ENCODE measurements at regions not wholly inside any gene's neighbourhood (a gene's known extent, or its start where the extent isn't known, plus 50 kb on each side); places are given as distances from the start of the nearest gene placed in this dataset.

DNA sequence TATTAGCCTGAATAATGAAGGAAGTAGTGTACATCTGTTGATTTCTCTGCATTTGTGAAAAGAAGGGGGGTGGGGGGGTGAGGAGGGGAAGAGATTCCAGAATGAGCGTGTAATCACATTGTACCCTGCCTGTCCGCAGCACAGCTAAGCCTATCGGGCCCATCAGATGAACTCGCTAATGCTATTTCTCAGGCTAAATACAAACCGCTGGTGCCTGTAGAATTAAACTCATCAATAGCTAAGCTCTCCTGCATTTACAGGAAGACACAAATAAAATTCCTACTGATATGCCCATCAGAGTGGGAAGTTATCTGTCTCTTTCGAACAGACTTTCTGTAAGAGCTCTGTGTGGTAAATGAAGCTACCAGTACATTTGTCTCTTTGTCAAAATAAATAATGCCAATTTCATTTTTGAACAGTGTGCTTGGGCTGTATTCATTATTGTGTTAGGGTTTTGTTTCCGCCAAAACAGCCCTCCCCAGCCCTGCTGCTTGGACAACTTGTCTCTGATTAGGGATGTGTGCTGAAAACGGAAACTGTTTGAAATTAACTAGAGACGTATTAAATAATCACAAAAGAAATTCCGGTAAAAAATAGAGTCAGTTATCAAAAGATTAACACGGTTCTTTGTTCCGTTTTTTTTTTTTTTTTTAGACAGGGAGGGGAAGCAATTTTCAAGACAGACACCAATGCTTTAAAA is 305.4 kb downstream of the TTLL7 start:
- Histone ChIP-seq H3K36me3 (ENCODE audit: insufficient read depth, low read depth, low read length) (no peaks in the 10 kb centered on the region), H3K4me1 (ENCODE audit: insufficient read depth, low read length) (peaks cover 47% of the 10 kb centered on the region), H3K4me3 (ENCODE audit: low read length) (peak overlapping the region; percentile 57), H3K27me3 (ENCODE audit: insufficient read depth, low read length) (no peaks in the 10 kb centered on the region), H3K27ac (ENCODE audit: low read length) (peak overlapping the region; percentile 96), H3K9me3 (ENCODE audit: insufficient read depth, low read depth, low read length) (no peaks in the 10 kb centered on the region), H3K9ac (ENCODE audit: low read depth, low read length) (peak overlapping the region; percentile 84)

DNA sequence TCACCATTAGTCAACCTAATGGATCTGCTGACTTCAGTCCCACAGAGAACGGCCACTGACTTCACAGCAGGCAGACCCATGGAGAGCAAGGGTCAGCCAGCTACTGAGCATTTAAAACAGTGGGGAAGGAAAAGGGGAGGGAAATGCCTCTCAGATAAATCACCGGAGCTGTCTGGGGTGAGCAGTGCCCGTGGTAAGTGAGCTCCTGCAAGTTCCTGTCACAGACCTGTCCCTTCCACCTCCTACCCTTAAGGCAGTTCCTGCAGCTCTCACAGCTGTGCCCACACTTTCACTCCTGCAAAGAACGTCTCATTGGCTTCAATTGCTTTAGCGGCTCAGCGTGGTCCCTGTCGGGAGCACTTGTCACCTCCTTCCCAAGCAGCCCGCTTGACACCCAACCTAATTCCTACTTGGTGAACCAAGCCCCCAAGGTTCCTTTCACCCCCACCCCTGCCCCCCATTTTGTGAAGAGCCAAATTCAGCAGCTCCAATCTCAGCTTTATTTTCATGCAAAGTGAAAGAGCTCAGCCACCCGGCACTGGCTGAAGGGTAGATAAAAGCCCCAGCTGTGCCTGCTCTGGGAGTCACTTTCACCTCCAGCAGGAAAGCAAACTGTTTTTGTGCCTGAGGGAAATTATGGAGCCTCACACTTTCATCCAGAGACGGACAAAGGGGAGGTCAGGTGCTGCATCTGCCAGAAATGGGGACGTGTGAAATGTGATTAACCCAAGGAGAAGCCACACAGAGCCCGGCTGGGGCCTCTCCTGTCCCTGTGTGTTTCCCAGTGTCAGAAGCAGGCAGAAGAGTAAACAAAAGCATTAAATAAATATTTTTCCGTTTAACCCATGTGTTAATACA is 306.2 kb downstream of the TTLL7 start:
- Histone ChIP-seq H3K27ac (ENCODE audit: low read length) (peak overlapping the region; percentile 96), H3K9me3 (ENCODE audit: insufficient read depth, low read depth, low read length) (no peaks in the 10 kb centered on the region), H3K9ac (ENCODE audit: low read depth, low read length) (peak overlapping the region; percentile 84), H3K27me3 (ENCODE audit: insufficient read depth, low read length) (no peaks in the 10 kb centered on the region), H3K4me3 (ENCODE audit: low read length) (peak overlapping the region; percentile 57), H3K36me3 (ENCODE audit: insufficient read depth, low read depth, low read length) (no peaks in the 10 kb centered on the region), H3K4me1 (ENCODE audit: insufficient read depth, low read length) (peaks cover 47% of the 10 kb centered on the region)

DNA sequence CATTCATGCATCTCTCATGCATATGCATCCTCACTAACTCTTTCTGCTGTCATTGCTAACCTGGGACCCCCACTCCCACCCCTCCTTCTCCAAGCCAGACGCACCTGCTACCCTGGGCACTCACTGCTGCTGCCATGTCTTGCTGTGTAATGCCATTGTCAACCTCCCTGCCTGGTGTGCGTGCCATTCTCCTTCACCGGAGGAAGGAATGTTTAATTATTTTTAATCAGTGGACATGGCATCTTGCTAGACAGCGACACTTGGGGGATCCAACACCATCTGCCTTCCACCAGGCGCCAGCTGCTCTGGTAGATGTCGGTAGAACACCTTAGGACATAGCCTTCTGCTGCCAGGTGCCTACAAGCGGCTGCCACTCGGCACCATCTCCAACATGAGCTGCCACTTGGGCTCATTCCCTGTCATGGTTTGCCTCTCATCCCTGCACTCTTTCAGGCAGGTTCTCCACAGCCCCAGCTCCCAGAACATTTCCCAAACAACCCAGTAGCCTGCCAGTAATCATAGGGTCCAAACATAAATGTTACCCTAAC is 306.9 kb downstream of the TTLL7 start:
- Histone ChIP-seq H3K9me3 (ENCODE audit: insufficient read depth, low read depth, low read length) (no peaks in the 10 kb centered on the region), H3K4me1 (ENCODE audit: insufficient read depth, low read length) (peaks cover 47% of the 10 kb centered on the region), H3K27me3 (ENCODE audit: insufficient read depth, low read length) (no peaks in the 10 kb centered on the region), H3K4me3 (ENCODE audit: low read length) (peak overlapping the region; percentile 57), H3K36me3 (ENCODE audit: insufficient read depth, low read depth, low read length) (no peaks in the 10 kb centered on the region), H3K27ac (ENCODE audit: low read length) (peak overlapping the region; percentile 96), H3K9ac (ENCODE audit: low read depth, low read length) (peak overlapping the region; percentile 58; the same call in 1 of the 2 replicates)

DNA sequence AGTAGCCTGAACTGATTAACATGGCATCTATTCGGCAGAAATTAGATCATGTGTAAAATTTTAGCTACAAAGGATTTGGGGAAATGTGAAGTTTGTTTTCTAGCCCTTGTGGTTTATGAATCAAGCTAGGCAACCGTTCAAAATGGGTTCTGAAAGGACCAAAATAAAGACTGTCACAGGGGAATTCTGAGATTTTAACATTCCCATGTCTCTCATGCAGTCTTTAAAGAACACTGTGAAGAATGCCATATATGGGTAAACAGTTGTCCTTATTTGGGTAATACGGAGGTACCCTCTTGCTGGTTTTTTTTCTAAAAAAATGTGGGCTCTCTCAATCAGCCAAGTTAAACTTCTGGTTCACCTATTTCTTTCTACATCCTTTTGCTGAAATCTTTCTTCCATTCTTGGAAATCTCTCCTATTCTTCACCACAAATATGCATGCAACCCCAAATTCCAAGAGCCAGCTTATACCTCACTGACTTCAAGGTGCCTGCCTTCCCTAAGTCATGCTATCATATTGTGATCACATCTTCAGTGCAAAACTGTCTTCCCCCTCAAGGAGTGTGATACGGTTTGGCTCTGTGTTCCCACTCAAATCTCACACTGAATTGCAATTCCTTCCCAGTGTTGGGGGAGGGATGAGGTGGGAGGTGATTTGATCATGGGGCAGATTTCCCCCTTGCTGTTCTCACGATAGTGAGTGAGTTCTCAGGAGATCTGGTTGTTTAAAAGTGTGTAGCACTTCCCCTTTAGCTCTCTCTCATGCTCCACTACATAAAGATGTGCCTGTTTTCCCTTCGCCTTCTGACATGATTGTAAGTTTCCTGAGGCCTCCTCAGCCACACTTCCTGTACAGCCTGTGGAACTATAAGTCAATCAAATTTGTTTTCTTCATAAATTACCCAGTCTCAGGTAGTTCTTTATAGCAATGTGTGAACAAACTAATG is 308.7 kb downstream of the TTLL7 start:
- H3K27me3 ChIP-seq (ENCODE audit: insufficient read depth, low read length): no peaks in the 10 kb centered on the region
- H3K27ac ChIP-seq (ENCODE audit: low read length): no peak overlapping the region
- H3K4me1 ChIP-seq (ENCODE audit: insufficient read depth, low read length): peaks cover 39% of the 10 kb centered on the region
- H3K9me3 ChIP-seq (ENCODE audit: insufficient read depth, low read depth, low read length): no peaks in the 10 kb centered on the region
- H3K9ac ChIP-seq (ENCODE audit: low read depth, low read length): no peak overlapping the region
- H3K4me3 ChIP-seq (ENCODE audit: low read length): no peak overlapping the region
- no peaks in the 10 kb centered on the region for H3K36me3 ChIP-seq (ENCODE audit: insufficient read depth, low read depth, low read length)

DNA sequence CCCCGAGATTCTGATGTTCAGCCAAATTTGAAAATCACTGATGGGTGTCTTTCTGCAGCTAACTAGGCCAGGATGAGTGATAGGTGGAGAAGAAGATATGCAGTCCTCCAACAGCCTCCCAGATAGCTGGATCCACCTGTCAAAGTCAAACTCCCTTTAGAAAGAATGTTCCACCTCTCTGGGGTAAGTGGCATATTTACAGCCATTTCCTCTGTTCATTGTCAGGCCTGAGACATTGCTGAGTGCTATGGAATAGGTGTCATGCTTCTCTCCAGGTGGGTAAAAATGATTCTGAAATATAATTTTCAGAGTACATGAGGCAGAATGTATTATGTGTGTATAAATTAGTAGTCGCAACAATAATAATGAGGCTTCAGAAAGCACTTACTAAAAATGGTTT is 316.8 kb downstream of the TTLL7 start:
- Histone ChIP-seq H3K27me3 (ENCODE audit: insufficient read depth, low read length) (no peaks in the 10 kb centered on the region), H3K27ac (ENCODE audit: low read length) (no peak overlapping the region), H3K9ac (ENCODE audit: low read depth, low read length) (no peak overlapping the region), H3K36me3 (ENCODE audit: insufficient read depth, low read depth, low read length) (no peaks in the 10 kb centered on the region), H3K9me3 (ENCODE audit: insufficient read depth, low read depth, low read length) (no peaks in the 10 kb centered on the region), H3K4me3 (ENCODE audit: low read length) (no peak overlapping the region), H3K4me1 (ENCODE audit: insufficient read depth, low read length) (no peaks in the 10 kb centered on the region)

DNA sequence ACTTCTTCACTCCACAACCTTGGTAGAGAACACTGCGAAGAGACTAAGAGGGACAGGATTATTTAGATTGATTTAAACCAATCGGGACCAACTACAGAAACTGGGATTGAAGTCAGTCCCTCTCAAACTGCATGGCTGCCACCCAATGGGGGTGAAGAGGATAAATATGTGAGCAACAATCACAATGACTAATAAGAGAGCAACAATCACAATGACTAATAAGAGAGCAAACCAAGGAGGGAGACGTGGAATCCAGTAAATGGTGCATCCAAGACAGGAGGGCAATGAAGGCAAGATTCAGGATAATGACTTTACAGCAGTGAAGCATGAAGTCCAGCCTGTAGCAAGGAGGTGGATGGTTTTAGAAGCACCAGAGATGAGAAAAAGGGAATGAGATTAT is 322.8 kb downstream of the TTLL7 start:
- H3K9me3 ChIP-seq (ENCODE audit: insufficient read depth, low read depth, low read length): no peaks in the 10 kb centered on the region
- H3K27ac ChIP-seq (ENCODE audit: low read length): no peak overlapping the region
- no peaks in the 10 kb centered on the region for H3K27me3 ChIP-seq (ENCODE audit: insufficient read depth, low read length)
- H3K4me1 ChIP-seq (ENCODE audit: insufficient read depth, low read length): no peaks in the 10 kb centered on the region
- no peaks in the 10 kb centered on the region for H3K36me3 ChIP-seq (ENCODE audit: insufficient read depth, low read depth, low read length)
- H3K9ac ChIP-seq (ENCODE audit: low read depth, low read length): no peak overlapping the region
- H3K4me3 ChIP-seq (ENCODE audit: low read length): no peak overlapping the region

DNA sequence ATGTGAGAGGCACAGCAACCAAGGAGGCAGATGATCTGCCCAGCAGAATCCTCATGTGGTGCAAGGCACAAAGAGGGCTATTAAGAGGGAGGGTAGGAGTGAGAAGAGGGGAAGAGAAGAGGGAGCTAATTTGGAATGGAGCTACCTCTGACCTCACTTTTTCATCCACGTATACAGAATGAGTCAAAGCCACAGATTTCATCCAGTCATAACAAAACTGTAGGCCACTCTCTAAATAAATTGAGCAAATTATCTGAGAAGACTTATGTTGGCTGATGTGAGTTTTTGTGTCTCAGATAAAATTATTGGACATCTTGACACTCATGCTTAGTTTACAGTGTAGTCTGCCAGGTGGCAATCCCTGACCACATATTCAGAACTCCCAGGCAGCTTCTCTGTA is 325.6 kb downstream of the TTLL7 start:
- Histone ChIP-seq H3K9ac (ENCODE audit: low read depth, low read length) (no peak overlapping the region), H3K4me1 (ENCODE audit: insufficient read depth, low read length) (no peaks in the 10 kb centered on the region), H3K27ac (ENCODE audit: low read length) (no peak overlapping the region), H3K4me3 (ENCODE audit: low read length) (no peak overlapping the region), H3K9me3 (ENCODE audit: insufficient read depth, low read depth, low read length) (no peaks in the 10 kb centered on the region), H3K27me3 (ENCODE audit: insufficient read depth, low read length) (no peaks in the 10 kb centered on the region), H3K36me3 (ENCODE audit: insufficient read depth, low read depth, low read length) (no peaks in the 10 kb centered on the region)

DNA sequence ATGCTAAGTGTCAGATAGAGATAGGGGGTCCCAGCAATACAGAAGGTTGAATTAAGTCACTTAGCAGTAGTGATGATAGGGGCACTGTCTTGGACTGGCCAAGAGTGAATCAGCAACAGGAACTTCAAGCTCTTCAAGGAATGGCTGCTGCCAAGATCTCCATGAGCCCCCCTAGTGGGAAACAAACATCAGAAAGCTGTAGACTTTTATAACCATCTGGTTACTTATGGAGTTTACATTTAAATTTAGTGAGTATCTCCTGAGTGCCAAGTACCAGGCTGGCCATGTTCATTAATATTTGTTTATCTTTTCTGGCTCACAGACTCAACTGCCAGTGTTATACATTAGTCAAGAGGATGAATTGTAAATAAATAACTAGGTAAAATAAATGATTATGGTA is 327.3 kb downstream of the TTLL7 start:
- H3K27ac ChIP-seq (ENCODE audit: low read length): no peak overlapping the region
- no peaks in the 10 kb centered on the region for H3K4me1 ChIP-seq (ENCODE audit: insufficient read depth, low read length)
- no peaks in the 10 kb centered on the region for H3K36me3 ChIP-seq (ENCODE audit: insufficient read depth, low read depth, low read length)
- no peak overlapping the region for H3K9ac ChIP-seq (ENCODE audit: low read depth, low read length)
- no peak overlapping the region for H3K4me3 ChIP-seq (ENCODE audit: low read length)
- H3K27me3 ChIP-seq (ENCODE audit: insufficient read depth, low read length): no peaks in the 10 kb centered on the region
- H3K9me3 ChIP-seq (ENCODE audit: insufficient read depth, low read depth, low read length): no peaks in the 10 kb centered on the region

DNA sequence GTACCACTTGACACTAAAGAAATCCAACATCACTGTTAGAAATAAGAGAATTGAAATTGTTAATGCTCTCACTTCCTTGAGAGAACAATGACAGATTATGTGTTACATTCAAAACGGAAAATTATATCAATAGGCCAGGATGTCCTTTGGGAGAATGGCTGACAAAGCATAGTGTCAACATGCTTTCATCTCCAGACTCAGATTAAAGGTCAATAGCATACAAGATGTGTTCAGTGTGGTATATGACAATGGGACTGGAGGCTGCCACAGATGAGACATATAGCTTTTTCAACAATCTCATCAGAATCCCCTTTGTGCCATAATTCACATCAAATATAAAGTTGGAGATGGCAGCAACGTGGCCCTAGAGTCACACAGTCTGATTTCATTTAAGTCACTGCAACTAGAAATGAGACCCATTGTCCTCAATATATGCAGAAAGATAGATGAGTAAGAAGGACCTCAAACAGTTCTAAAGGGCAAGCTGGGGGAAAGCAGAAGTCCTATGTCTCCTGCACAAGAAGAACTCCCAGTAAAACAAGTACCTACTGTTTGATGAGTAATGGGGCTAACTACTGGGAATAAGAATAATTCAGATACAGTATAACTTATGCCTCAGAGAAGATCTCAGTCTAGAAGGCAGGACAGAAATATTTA is 327.9 kb downstream of the TTLL7 start:
- Histone ChIP-seq H3K4me3 (ENCODE audit: low read length) (no peak overlapping the region), H3K36me3 (ENCODE audit: insufficient read depth, low read depth, low read length) (no peaks in the 10 kb centered on the region), H3K9me3 (ENCODE audit: insufficient read depth, low read depth, low read length) (no peaks in the 10 kb centered on the region), H3K9ac (ENCODE audit: low read depth, low read length) (no peak overlapping the region), H3K27me3 (ENCODE audit: insufficient read depth, low read length) (no peaks in the 10 kb centered on the region), H3K4me1 (ENCODE audit: insufficient read depth, low read length) (no peaks in the 10 kb centered on the region), H3K27ac (ENCODE audit: low read length) (no peak overlapping the region)

DNA sequence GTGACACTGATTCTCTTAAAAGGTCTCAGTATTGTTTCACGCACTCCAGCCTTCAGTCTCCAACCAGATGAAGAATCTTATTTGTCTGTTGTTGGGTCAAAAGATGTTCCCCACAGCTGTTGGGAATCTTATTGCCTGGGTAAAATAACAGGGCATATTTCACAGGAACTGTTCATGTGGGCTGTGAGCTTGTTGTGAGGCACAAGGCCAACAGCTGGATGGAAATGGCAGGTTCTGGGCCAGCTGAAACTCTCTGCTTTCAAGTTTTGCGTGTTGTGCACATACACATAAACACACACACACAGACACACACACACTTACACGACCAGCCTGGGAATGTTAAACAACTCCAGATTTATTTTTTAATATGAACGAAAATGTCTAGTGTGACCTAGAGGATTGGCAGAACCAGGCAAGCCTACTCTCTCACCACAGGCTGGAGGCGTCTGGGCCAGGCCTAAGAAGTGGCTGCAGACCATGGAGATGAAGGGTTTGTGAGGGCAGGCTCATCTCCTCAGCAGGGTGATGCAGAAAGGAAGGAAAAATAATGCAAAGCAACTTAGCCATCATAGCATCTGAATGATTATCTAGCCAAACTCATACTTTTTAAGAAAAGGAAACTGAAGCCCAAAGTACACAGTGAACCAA is 357.0 kb downstream of the TTLL7 start:
- Histone ChIP-seq H3K9me3 (ENCODE audit: insufficient read depth, low read depth, low read length) (no peaks in the 10 kb centered on the region), H3K9ac (ENCODE audit: low read depth, low read length) (no peak overlapping the region), H3K4me1 (ENCODE audit: insufficient read depth, low read length) (peaks cover 2% of the 10 kb centered on the region; the same call in 1 of the 2 replicates), H3K27me3 (ENCODE audit: insufficient read depth, low read length) (no peaks in the 10 kb centered on the region), H3K4me3 (ENCODE audit: low read length) (no peak overlapping the region), H3K27ac (ENCODE audit: low read length) (no peak overlapping the region), H3K36me3 (ENCODE audit: insufficient read depth, low read depth, low read length) (no peaks in the 10 kb centered on the region)
